ENCODE measurements at regions not wholly inside any gene's neighbourhood (a gene's known extent, or its start where the extent isn't known, plus 50 kb on each side); places are given as distances from the start of the nearest gene placed in this dataset.
"Not testable (repeated sequence)": the region's sequence is repeated elsewhere in the genome, so short reads cannot be mapped to it uniquely, and the experiment has no call there.

DNA sequence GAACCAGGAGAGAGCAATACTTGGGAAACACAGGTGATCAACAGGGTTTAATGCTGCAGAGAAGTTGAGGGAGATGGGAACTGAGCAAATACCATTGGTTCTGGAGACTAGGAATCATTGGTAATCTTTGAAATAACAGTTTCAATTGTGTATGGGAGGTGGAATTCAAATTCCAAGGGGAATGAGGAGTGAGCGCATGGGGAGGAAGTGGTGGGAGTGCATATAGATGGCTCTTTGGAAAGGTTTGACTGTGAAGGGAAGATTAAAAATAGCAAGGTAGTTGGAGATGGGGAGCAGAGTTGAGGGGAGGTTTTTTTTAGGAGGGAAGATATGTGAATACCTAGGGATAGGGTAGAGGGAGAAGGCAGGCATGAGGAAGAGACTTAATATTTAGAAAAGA is 51.1 kb upstream of the ROPN1 start:
- no peak for DNase-seq

DNA sequence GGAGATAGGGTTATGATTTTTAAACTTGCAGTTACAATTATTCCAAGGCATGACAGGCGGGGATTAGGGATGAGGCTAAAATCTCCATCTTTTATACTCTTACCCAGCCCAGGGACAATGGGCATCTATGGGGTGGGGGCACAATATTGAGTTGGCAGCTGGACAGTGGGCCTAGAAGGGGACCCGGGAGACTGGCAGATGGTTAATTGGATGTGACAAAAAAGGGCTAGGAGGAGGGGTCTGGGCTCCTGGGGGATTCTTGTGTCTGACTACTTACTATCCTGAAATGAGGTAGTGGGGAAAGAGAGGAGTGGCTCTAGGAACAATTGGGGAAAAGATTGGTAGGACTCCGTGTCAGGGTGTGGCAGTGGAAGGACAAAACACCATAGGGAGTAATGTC is 53.0 kb upstream of the ROPN1 start:
- peak; percentile 90 to 93 for DNase-seq

GRCh38 chr3:124048967-124049798 is 57.3 kb upstream of the ROPN1 start:
- peak in 1 of 2 experiments; percentile 40 for DNase-seq

- no peak for DNase-seq
Measured at GRCh38 chr3:124051636-124052035, 59.7 kb upstream of the ROPN1 start.

DNA sequence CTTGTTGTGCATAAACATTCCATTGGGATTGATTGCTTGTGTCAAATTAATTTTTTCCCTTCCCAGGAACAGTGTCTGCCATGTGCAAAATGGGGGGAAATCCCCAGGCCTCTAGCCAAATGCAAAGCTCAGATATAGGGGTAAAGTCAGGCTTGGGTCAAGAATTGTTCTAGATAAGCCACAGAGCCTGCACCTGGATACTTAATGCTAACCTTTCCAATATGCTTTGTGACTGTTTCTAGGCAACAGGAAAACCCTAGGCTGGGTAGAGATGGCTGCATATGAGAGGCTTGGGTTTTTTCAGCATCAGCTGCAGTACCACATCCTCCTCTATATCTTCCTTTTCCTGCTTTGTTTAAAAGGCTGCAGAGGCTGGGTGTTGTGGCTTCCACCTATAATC is 61.9 kb upstream of the ROPN1 start:
- DNase-seq, result peak in 1 of 2 experiments; percentile 20

DNA sequence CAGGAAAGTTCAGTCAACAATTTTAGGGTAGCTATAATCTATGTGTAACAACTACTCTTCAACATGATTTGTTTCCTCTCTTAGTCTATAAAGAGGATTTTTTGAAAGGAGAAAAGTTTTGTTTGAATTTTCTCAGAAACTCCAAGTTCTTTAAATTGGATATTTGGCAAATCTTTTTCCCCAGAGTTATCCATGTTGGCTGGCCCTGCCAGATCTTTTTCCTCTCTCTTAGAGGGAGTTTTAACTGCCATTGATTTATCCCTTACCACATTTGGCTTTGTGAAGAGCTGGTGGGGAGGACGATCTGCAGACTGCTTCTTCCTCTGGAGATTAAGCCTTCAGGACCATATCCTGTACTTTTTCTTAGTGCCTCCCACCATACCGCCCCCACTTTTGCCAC is 64.9 kb upstream of the ROPN1 start:
- DNase-seq, result no peak

GRCh38 chr3:124057420-124057819 is 65.5 kb upstream of the ROPN1 start:
- no peak for DNase-seq

DNA sequence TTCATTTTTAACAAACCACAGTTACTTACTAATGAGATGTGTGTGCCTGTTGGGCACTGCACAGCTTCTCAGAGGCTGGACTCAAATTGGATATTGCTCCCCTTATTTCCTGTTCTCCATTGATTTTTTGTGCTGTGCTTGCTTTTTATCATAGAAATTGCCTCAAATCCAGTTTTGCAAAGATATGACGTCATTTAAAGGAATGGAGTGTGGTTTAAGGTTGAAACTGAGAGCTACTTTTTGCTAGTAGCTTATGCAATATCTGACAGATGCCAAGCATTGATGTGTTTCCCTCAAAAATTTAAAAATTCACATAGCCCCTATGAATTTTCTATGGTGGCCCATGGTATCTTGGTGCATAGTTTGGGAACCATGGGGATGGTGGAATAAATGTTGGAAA is 67.7 kb upstream of the ROPN1 start:
- no peak for DNase-seq

DNA sequence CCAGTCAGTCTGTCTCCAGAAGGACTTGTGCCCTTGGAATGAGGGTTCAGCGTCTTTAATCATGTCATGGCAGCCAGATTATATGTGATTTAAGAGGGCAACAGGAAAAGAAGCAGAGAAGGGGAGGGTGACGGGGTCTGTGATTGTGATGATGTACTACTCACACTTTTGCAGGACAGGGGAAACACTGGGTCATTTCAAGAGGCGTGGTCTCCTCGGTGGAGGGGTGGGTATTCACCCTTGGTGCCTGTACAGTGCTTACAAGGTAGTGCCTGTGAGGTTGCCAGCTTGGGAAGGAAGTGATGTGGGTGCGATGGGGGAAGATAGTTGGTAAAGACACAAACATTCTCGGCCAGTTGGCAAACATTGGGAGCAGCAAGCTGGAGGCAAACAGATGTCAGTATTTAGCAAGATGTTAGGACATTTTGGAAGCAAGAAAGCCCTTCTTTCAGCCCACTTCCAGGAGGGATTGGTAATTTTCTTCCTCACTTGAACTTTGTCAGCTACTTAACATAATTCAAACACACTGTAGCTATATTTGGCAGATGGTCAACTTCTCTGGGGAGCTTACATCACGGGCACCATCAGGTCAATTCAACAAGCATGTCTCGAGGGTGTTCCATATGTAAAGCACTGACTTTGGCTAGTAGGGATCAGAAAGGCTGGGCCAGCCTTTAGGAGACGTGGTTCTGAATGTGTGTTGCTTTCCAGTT is 71.4 kb upstream of the ROPN1 start:
- peak; percentile 99 to 100 for DNase-seq

- peak in 1 of 2 experiments; percentile 67 for DNase-seq
Measured at GRCh38 chr3:124064050-124064449, 72.1 kb upstream of the ROPN1 start.

DNA sequence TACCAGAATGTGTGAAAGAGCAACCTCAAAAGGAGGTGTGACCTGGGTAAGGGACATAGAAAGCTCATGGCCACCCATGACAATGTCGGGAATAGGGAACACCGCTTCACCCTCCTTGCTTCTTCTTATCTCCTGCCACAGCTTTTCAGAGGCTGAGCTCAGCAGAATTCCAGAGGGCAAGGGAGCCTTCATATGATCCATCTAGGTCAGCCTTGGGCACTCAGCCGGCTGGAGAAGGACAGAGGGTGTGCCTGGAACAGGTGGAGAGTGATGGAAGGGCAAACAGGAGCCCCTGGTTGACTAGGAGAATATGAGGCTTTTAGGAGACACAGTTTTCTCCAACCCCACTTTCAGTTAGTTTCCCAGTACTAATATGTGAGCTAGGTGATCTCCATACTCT is 74.6 kb upstream of the ROPN1 start:
- DNase-seq, result not testable (repeated sequence)

GRCh38 chr3:124069706-124070105 is 77.8 kb upstream of the ROPN1 start:
- DNase-seq, result not testable (repeated sequence)

- DNase-seq, result peak; percentile 28 to 63
Measured at GRCh38 chr3:124075090-124075489, 83.2 kb upstream of the ROPN1 start.

GRCh38 chr3:124075753-124076152 is 83.8 kb upstream of the ROPN1 start:
- DNase-seq, result no peak

DNA sequence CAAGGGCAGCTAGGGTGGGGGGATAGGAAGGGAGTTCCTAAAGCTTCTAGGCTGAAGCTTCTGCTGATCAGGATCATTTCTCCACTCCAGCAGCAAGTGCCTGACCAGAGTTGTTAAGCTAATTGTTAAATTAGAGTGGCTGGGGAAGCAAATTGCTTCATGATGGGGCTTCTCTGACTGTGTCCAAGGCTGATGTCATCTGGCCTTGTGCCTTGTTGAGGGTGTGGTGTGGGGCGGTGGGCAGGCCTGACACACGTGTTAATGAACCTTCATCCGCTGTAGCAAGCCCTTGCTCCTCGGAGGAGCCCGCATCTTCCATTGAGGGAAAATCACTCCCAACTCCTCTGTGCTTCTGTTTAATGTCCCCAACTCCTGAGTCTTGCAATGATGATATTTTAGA is 84.3 kb upstream of the ROPN1 start:
- no peak for DNase-seq

DNA sequence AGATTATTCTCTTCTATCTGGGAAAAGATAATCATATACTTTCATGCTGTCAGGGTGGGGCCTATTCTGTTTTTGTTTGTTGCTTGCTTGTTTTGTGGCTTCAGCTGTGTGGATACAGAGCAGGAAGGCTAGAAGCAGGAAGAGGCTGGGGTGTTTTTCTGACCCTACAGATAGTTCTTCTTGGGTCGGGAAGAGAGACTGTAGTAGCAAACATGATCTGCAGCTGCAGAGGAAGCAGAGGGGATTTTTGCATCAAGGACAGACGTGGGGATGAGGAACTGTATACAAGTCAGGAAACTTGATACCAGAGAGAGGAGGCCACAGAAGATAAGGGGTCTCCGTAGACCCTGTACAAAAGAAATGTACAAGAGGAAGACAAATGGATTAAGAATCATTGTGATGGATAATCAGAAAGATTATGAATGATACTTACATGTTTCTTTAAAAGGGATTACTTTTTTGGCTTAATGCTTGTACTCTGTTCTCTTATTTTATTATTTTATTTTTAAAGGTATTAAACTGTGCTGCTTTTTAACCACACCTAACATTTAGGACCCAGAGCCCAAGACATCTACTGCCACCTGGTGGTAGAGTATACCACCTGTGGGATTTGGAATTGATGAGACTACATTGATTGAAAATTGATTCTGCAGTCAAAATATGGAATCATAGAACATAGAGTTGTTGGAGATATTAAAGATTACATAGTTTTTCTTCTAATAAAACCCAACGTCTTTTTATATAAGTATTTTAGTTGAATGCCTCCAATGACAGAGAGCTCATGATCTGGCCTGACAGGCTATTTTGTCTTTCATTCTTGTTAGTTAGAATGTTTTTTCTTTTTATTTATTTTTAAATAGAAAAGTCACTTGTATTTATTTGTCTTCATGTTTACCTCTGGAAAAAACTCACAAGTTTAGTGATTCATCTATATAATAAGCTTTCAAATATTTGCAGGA is 87.3 kb upstream of the ROPN1 start:
- peak; percentile 77 to 87 for DNase-seq

- DNase-seq, result no peak
Measured at GRCh38 chr3:124079912-124080276, 88.0 kb upstream of the ROPN1 start.

GRCh38 chr3:124082343-124082742 is 90.4 kb upstream of the ROPN1 start:
- DNase-seq, result no peak

DNA sequence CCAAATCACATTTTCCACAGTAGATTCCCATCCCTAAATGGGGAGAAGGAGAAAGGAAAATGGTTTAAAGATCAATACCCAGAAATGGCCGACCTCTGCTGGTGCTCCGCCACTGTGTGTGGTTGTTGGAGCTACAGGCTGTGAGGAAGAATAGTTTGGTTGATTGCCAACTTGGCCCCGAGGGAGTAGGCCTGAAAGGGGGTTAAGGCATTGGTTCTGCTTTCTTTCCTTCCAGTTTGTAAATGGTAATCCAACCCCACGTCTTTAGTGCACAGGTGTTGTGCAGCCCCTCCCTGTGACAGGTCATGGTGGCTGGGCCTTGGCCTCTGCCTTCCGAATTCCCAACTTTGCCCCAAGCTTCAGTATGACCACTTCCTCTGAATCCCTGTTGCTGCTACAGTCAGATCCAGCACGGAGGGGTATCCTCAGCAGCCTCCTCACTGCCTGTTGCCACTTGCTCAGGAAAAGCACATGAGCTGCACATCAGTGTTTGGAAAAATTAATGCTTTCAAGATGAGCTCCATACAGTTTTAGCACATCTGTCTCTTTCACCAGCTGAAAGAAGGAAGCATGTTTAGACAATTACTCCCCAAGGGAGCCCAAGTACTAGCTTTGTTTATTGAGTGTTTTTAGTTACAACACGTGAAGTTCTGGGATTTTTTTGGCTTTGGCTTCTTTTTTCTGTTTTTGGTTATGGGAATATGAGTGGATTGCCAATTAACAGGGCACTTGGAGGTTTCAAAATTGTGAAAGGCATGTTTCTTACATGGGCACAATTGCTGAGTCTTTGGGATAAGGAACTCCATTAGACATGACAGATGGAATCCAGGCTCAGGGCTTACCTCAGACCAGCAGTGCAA is 92.3 kb upstream of the ROPN1 start:
- DNase-seq, result peak; percentile 30 to 67

- no peak for DNase-seq
Measured at GRCh38 chr3:124088801-124089200, 96.9 kb upstream of the ROPN1 start.

DNA sequence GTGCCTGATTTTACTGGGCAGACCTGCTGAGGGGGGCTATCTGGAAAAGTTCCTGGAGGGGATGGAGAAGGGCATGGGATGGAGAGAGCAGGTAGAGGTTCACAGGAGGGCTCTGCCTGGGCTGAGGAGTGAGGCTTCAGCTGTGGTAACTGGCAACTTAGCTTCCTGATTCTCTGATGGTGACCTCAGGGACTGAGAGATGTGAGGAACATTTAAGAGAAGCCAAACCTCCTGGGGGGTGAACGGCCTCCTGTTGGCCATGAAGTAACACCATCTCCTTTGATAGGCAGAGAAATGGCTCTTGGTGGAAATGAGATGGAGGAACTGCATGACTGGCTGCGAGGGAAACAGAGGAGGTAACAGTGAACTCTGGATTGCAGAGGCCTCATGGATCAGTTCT is 97.3 kb upstream of the ROPN1 start:
- DNase-seq, result no peak

GRCh38 chr3:124091716-124092115 is 99.8 kb upstream of the ROPN1 start:
- no peak for DNase-seq

Measured in NCI-H524 (cell line).